Uterus (tissue), 2 donors: ENCODE measurements at regions not wholly inside any gene's neighbourhood (a gene's known extent, or its start where the extent isn't known, plus 50 kb on each side); places are given as distances from the start of the nearest gene placed in this dataset.

Experiments used
- POLR2A ChIP-seq, 2 donors: fragments of 450-650 bp; IDR thresholded peaks; one replicate each; pipeline ENCODE4 v1.6.1; 2016; ENCODE audit warnings: antibody characterized with exemption in 2 of 2, mild to moderate bottlenecking in 1 of 2, moderate library complexity in 1 of 2
- TF ChIP-seq, protein P1 (sequence below), 4 experiments: fragments of 200-600 bp in 2 of 4; fragments of 450-650 bp in 2 of 4; sonication (generic) in 2 of 4; IDR thresholded peaks; one replicate each; pipeline ENCODE4 v1.5.1; 2016 to 2019; ENCODE audit warnings: antibody characterized with exemption in 4 of 4, mild to moderate bottlenecking in 2 of 4, moderate library complexity in 1 of 4

GRCh38 chr4:180610324-180610723 is 1632.9 kb upstream of the TENM3 start:
- TF ChIP-seq POLR2A (IDR thresholded peaks at IDR 0.05): no peak
- TF ChIP-seq, protein P1, sequence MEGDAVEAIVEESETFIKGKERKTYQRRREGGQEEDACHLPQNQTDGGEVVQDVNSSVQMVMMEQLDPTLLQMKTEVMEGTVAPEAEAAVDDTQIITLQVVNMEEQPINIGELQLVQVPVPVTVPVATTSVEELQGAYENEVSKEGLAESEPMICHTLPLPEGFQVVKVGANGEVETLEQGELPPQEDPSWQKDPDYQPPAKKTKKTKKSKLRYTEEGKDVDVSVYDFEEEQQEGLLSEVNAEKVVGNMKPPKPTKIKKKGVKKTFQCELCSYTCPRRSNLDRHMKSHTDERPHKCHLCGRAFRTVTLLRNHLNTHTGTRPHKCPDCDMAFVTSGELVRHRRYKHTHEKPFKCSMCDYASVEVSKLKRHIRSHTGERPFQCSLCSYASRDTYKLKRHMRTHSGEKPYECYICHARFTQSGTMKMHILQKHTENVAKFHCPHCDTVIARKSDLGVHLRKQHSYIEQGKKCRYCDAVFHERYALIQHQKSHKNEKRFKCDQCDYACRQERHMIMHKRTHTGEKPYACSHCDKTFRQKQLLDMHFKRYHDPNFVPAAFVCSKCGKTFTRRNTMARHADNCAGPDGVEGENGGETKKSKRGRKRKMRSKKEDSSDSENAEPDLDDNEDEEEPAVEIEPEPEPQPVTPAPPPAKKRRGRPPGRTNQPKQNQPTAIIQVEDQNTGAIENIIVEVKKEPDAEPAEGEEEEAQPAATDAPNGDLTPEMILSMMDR (IDR thresholded peaks at IDR 0.05): no peak
